Fibroblast of mammary gland (primary cell): ENCODE measurements at regions not wholly inside any gene's neighbourhood (a gene's known extent, or its start where the extent isn't known, plus 50 kb on each side); places are given as distances from the start of the nearest gene placed in this dataset.
A peak's percentile ranks its signal among the peaks of the same experiment; 100 is the strongest.
"Not testable (repeated sequence)": the region's sequence is repeated elsewhere in the genome, so short reads cannot be mapped to it uniquely, and the experiment has no call there.

Source experiments
- DNase-seq: peaks from one replicate; pipeline ENCODE4 v3.0.0-alpha.2; 2010; ENCODE audit warnings: low read depth
- H3K4me3 ChIP-seq: 2 replicates; pipeline ENCODE4 v1.5.1; 2011; ENCODE audit warnings: low read depth, mild to moderate bottlenecking, low read length, moderate library complexity; ENCODE audit not compliant: control insufficient read depth
- TF ChIP-seq, protein P1 (sequence below): conservative IDR thresholded peaks from 2 replicates; pipeline ENCODE4 v1.5.1; 2011; ENCODE audit warnings: low read depth, low read length, inconsistent platforms; ENCODE audit not compliant: control insufficient read depth, insufficient read depth

DNA sequence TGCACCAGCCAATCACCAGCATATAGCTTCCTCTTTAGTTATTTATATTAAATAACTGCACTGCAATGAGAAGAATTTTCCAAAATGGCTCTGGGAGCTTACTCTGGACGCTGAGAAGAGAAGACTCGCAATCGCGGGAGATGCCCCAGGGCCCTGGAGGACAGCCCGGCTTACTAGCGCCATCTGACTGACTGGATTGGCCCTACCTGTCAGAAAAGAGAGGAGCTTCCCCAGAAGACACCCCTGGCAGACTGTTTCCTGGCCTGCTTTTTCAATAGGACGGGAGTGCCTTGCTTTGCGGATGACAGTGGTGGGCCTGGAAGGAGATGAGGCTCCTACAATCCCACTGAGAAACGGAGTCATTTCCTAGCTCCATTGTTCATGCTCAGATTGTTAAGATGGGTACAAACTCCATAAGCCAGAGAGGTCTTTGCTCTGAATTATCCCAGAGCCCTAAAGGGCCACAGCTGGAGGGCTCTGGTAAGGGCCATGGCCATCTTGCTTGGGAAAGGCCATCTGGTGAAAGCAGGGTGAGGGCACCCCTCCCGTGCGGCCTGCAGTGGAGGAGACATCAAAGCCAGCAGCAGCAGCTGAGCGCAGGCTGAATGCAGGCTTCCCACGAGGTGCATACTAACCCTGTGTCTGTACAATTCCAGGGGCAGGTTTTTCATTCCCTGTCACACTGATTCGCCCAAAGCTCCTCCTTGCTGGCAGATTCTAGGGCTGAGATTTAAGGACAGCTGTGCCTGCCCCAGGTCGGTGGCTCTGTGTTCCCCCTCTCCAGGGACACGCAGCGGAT lies 92.1 kb downstream of the GALR1 start:
- no peak for DNase-seq
- H3K4me3 ChIP-seq, result no peak overlapping the region
- TF ChIP-seq, protein P1, sequence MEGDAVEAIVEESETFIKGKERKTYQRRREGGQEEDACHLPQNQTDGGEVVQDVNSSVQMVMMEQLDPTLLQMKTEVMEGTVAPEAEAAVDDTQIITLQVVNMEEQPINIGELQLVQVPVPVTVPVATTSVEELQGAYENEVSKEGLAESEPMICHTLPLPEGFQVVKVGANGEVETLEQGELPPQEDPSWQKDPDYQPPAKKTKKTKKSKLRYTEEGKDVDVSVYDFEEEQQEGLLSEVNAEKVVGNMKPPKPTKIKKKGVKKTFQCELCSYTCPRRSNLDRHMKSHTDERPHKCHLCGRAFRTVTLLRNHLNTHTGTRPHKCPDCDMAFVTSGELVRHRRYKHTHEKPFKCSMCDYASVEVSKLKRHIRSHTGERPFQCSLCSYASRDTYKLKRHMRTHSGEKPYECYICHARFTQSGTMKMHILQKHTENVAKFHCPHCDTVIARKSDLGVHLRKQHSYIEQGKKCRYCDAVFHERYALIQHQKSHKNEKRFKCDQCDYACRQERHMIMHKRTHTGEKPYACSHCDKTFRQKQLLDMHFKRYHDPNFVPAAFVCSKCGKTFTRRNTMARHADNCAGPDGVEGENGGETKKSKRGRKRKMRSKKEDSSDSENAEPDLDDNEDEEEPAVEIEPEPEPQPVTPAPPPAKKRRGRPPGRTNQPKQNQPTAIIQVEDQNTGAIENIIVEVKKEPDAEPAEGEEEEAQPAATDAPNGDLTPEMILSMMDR, result no peak

DNA sequence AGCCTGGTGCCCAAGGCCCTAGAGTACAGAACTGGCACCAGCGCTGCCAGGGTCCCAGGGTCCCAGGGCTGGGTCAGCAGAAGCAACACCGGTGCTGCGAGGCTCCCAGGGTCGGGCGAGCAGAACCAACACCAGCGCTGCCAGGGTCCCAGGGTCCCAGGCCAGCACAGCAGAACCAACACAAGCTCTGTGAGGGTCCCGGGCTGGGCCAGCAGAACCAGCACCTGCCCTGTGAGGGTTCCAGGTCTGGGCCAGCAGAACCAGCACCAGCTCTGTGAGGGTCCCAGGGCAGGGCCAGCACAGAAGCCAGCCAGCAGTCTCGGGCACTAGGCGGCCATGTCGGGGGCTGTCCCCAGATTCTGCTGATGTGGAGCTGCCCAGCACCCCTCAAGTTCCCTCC lies 93.1 kb downstream of the GALR1 start:
- TF ChIP-seq, protein P1, result no peak
- H3K4me3 ChIP-seq, result no peak overlapping the region
- DNase-seq, result no peak

GRCh38 chr18:77343846-77344510 lies 94.3 kb downstream of the GALR1 start:
- TF ChIP-seq, protein P1, result no peak
- H3K4me3 ChIP-seq, result no peak overlapping the region
- DNase-seq, result no peak

GRCh38 chr18:77344786-77345500 lies 95.3 kb downstream of the GALR1 start:
- TF ChIP-seq, protein P1, result no peak
- DNase-seq, result no peak
- no peak overlapping the region for H3K4me3 ChIP-seq

DNA sequence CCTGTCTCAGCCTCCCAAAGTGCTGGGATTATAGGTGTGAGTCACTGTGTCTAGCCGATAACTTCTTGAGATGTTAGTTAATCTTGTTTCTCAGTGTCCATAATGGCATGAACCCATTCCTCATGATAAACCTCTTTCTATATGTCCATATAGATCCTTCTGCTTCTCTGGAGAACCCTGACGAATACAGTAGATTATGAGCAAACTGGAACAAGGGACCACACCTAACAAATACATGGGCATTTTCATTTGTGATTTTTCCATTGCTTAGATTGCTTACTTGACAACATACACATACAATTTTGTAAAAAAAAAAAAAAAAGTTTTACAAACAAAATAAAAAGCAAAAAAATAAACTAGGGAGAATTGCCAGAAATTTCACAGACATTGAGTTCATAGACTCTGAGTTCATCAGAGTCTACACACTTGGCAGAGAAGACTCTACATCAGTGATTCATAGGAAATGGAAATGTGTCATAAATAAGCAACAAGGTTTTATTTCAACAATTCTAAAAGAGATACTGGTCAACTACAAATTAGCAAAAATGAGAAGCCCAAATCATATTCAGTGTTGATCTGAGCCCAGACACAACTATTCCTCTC lies 96.7 kb downstream of the GALR1 start:
- no peak overlapping the region for H3K4me3 ChIP-seq
- peak; percentile 82 for DNase-seq
- TF ChIP-seq, protein P1, result no peak

DNA sequence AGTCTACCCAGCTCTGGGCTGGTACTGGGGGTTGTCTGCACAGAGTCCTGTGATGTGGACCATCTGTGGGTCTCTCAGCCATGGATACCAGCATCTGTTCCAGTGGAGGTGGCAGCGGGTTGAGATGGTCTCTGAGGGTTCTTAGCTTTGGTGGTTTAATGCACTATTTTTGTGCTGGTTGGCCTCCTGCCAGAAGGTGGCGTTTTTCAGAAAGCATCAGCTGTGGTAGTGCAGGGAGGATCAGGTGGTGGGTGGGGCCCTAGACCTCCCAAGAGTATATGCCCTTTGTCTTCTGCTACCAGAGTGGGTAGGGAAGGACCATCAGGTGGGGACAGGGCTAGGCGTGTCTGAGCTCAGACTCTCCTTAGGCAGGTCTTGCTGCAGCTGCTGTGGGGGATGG lies 103.7 kb downstream of the GALR1 start:
- DNase-seq, H3K4me3 ChIP-seq: not testable (repeated sequence)
